ENCODE measurements at regions not wholly inside any gene's neighbourhood (a gene's known extent, or its start where the extent isn't known, plus 50 kb on each side); places are given as distances from the start of the nearest gene placed in this dataset.
"Not testable (repeated sequence)": the region's sequence is repeated elsewhere in the genome, so short reads cannot be mapped to it uniquely, and the experiment has no call there.

- in situ Hi-C loops (cut with MboI; ENCODE audit: low sequenced_read_pairs) = no loop called here
Observed at GRCh38 chr10:33102071-33102470, 144.0 kb upstream of the ITGB1 start.

DNA sequence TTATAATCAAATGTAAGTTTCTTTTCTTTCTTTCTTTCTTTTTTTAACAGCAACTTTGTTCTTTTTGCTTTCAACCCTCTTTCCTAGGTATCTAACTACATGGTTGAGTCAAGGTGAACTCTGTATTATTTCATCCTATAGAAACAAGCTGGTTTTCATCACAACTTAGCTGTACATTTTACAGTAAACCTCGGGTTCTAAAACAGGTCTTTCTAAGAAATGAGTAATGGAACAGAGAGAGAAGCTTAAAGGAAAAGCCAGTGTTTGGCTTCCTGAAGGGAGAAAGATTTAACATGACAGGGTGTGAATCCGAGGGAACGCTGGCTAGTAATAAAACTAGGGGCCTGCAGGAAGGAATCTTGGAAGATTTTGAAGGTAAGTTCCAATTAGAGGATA, 143.4 kb upstream of the ITGB1 start:
- in situ Hi-C loops (cut with MboI; ENCODE audit: low sequenced_read_pairs) = no loop called here

GRCh38 chr10:33100781-33101391, 142.9 kb upstream of the ITGB1 start:
- in situ Hi-C loops (cut with MboI; ENCODE audit: low sequenced_read_pairs) = no loop called here

DNA sequence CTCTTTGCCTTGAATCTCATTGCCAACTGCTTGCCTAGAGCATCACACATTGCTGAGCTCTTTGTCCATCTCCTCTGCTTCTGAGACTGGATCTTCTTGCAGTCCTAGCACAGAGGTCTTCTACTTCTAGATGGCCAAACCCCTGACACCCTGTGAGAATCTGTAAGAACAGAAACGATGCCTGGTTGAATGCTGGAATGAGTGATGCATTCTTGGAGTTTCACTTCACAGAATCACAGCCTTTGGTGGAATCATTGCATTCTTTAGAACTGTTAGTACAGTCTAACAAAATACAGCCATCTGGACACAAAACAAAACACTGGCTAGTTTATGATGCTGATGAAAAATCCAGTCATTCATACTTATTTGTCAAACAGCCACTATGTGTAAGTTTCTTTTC, 141.7 kb upstream of the ITGB1 start:
- in situ Hi-C loops (cut with MboI; ENCODE audit: low sequenced_read_pairs) = no loop called here

GRCh38 chr10:33098951-33099663, 141.1 kb upstream of the ITGB1 start:
- in situ Hi-C loops (cut with MboI; ENCODE audit: low sequenced_read_pairs) = no loop called here

- in situ Hi-C loops (cut with MboI; ENCODE audit: low sequenced_read_pairs) = no loop called here
Observed at GRCh38 chr10:33095867-33096815, 138.1 kb upstream of the ITGB1 start.

- in situ Hi-C loops (cut with MboI; ENCODE audit: low sequenced_read_pairs) = no loop called here
Observed at GRCh38 chr10:33094263-33095051, 136.4 kb upstream of the ITGB1 start.

GRCh38 chr10:33093362-33093761, 135.3 kb upstream of the ITGB1 start:
- in situ Hi-C loops (cut with MboI; ENCODE audit: low sequenced_read_pairs) = no loop called here

GRCh38 chr10:33092596-33092995, 134.6 kb upstream of the ITGB1 start:
- in situ Hi-C loops (cut with MboI; ENCODE audit: low sequenced_read_pairs) = no loop called here

- in situ Hi-C loops (cut with MboI; ENCODE audit: low sequenced_read_pairs) = no loop called here
Observed at GRCh38 chr10:33091201-33091600, 133.2 kb upstream of the ITGB1 start.

DNA sequence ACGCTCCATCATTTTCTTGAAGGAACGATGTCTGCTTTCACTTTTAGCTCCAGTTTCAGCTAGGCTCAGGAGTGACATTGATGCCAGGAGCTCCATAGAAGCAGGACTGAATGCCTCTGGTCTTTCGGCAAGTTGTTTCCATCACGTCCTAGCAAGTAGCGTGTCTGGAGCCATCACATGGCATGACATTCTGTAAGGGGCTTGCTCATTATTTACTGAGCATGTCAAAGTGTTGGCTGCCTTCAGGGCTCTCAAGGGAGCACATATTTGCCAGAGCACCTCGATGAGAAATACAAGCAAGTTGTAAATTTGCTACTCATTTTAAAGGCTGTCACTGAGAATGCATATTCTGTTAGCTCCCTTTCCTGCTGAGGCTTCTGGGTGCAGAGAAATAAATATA, 131.0 kb upstream of the ITGB1 start:
- in situ Hi-C loops (cut with MboI; ENCODE audit: low sequenced_read_pairs) = no loop called here

DNA sequence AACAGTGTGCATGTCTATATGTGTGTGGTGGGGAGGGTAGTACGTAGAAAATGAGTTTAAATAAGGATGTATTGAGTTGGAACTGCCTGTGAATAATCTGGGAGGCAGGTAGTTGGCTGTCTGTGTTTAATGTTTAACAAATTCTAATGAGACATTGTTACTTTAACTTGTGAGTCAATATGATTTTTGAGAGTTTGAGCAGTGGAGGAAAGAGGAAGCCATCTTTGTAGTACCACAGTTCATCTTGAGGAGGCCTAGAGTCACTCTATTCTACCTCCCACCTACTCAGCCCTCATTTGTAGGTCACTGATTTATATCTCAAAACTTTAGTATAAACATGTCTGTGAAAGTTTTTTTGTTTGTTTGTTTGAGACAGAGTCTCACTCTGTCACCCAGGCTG, 129.9 kb upstream of the ITGB1 start:
- in situ Hi-C loops (cut with MboI; ENCODE audit: low sequenced_read_pairs) = no loop called here

GRCh38 chr10:33087152-33087551, 129.1 kb upstream of the ITGB1 start:
- in situ Hi-C loops (cut with MboI; ENCODE audit: low sequenced_read_pairs) = no loop called here

- in situ Hi-C loops (cut with MboI; ENCODE audit: low sequenced_read_pairs) = no loop called here
Observed at GRCh38 chr10:33086100-33086499, 128.1 kb upstream of the ITGB1 start.

DNA sequence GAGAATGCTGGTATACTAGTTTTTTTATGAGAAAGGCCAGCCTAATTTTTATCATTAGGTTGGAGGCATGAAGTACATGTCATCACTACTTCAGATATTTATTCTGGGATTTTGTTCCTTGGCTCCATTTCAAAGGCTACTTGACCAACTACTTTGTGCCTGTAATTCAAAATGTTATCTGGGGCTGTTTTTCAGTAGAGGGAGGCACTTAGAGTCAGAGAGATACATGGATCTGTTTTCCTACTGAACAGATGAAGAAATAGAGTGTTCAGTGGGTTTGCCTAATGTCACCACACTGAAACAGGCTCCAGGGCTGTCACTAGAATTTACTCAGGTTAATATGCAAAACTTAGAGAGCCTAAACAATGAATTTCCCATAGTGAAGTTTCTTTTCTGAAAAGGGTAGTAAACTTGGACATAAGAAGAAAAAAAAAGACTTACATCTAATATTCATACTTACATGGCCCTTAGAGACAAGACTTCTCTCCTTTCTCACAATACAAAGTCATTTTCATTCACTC, 127.3 kb upstream of the ITGB1 start:
- in situ Hi-C loops (cut with MboI; ENCODE audit: low sequenced_read_pairs) = no loop called here

DNA sequence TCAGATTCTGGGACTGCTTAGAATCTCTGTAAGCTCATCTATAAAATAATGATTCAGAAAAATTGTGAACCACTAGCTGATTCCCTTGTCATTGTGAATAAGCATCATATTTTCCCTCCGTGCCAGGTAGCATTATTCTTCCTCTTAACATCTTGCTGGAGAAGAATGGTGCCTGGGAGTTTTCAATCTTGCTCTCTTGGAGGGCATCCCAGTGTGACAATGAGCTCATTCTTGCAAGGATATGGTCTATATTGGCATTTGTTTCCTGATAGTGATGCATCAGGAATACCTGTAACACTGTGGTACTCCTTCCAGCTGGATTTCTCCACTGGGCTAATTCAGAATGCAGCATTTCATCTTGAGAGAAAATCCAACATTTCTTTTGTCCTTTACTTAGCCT, 126.4 kb upstream of the ITGB1 start:
- in situ Hi-C loops (cut with MboI; ENCODE audit: low sequenced_read_pairs) = no loop called here

- in situ Hi-C loops (cut with MboI; ENCODE audit: low sequenced_read_pairs) = no loop called here
Observed at GRCh38 chr10:33082373-33082895, 124.4 kb upstream of the ITGB1 start.

GRCh38 chr10:33080467-33080866, 122.4 kb upstream of the ITGB1 start:
- in situ Hi-C loops (cut with MboI; ENCODE audit: low sequenced_read_pairs) = not testable (repeated sequence)

- in situ Hi-C loops (cut with MboI; ENCODE audit: low sequenced_read_pairs) = no loop called here
Observed at GRCh38 chr10:33074443-33074842, 116.4 kb upstream of the ITGB1 start.

DNA sequence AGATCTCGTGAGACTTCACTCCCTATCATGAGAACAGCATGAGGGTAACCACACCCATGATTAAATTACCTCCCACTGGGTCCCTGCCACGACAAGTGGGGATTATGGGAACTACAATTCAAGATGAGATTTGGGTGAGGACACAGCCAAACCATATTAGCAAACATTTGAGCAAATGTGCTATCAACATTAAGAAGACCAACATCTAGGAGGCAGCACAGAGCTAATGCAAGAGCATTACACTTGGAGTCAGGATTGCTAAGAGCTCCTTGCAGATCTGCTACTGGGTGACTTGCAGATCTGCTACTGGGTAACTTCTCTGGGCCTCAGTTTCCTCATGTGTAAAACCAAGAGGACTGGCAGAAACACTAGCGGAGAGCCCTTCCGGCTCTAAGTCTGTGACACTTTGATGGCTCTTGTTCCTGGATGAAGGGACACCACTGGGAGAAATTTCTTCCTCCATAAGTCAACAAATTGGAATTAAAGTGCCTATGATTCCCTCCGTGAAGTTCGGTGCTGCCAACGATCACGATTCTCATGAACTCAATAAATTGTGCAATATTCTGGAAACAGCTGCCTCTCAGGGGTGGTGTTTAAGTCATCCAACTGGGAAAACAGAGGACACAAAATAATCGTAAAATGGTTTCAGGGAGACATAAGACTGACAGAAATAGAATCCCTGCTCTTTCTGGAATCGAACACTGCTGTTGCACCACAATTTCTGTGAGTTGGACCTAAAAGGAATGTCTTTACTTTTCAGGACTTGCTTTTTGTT, 115.8 kb upstream of the ITGB1 start:
- in situ Hi-C loops (cut with MboI; ENCODE audit: low sequenced_read_pairs) = no loop called here
